RWPE1 (cell line): ENCODE measurements at regions not wholly inside any gene's neighbourhood (a gene's known extent, or its start where the extent isn't known, plus 50 kb on each side); places are given as distances from the start of the nearest gene placed in this dataset.

Experiments
- CTCF ChIA-PET: fragments of 350-600 bp; sonication (Branson Sonifier 250); formaldehyde crosslinking; extraction: SDS; loops from one replicate; lab custom pipeline; 2021; lab: Yijun Ruan, JAX
- POLR2A ChIA-PET: fragments of 400-600 bp; formaldehyde crosslinking; extraction: SDS; loops from one replicate; lab custom pipeline; 2020; ENCODE audit warnings: antibody characterized with exemption; ENCODE audit not compliant: low non-redundant PET; lab: Yijun Ruan, JAX
- DNase-seq: peaks from one replicate; pipeline ENCODE4 v3.0.0; 2012; ENCODE audit warnings: low spot score
- H3K27ac ChIP-seq: fragments of 450-650 bp; 2 replicates; pipeline ENCODE4 v1.5.1; 2017
- TF ChIP-seq, protein P1 (sequence below): fragments of 450-650 bp; conservative IDR thresholded peaks from 2 replicates; pipeline ENCODE4 v1.5.1; 2017; ENCODE audit warnings: low read depth, mild to moderate bottlenecking

DNA sequence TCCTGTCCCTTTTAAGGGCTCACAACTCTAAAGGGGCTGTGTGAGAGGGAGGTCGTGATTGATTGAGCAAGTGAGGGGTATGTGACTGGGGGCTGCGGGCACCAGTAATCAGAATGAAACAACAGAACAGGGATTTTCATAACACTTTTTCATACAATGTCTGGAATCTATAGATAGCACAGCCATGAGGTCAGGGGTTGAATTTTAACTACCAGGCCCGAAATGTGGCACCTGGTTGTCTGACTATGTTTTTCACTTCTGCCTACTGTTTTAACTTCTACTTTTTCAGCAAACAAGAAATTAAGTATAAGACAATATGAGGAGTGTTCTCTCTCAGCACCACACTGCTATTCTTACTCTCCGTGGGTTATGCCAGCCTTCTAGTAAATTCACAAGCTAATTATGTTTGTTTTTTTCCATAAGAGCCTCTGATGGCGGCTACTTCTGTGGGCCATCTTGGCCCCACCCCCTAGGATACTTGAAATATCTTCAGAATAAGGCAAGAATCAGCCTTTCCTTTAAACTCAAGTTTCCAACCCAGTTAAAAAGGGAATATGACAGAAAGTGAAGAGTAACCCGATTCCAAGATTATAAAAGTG, 552.8 kb upstream of the CHORDC1 start:
- TF ChIP-seq, protein P1, sequence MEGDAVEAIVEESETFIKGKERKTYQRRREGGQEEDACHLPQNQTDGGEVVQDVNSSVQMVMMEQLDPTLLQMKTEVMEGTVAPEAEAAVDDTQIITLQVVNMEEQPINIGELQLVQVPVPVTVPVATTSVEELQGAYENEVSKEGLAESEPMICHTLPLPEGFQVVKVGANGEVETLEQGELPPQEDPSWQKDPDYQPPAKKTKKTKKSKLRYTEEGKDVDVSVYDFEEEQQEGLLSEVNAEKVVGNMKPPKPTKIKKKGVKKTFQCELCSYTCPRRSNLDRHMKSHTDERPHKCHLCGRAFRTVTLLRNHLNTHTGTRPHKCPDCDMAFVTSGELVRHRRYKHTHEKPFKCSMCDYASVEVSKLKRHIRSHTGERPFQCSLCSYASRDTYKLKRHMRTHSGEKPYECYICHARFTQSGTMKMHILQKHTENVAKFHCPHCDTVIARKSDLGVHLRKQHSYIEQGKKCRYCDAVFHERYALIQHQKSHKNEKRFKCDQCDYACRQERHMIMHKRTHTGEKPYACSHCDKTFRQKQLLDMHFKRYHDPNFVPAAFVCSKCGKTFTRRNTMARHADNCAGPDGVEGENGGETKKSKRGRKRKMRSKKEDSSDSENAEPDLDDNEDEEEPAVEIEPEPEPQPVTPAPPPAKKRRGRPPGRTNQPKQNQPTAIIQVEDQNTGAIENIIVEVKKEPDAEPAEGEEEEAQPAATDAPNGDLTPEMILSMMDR: no peak
- no peak for DNase-seq
- no peak overlapping the region for H3K27ac ChIP-seq
- ChIA-PET POLR2A (no interaction called here), CTCF (no interaction called here)

GRCh38 chr11:90774727-90775566, 552.1 kb upstream of the CHORDC1 start:
- POLR2A ChIA-PET: no interaction called here
- no peak overlapping the region for H3K27ac ChIP-seq
- TF ChIP-seq, protein P1: no peak
- no peak for DNase-seq
- CTCF ChIA-PET: no interaction called here

DNA sequence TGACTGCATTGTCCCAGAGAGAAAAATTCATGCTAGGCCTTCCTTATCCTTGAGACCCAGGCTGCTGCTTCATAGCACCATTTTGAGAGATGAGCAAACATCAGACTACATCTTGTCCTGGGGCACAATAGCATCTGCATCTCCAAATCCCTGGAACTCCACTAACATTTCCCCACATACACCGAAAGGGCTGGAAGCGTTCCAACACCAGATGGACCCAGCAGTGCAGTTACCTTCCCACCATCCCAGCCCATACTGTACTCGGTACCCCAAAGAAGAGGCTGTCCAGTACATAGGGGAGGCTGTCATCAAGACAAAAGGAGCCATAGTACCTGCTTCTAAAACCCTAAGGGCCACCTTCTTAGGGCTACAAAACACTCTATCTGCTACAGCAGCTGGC, 547.2 kb upstream of the CHORDC1 start:
- no peak for DNase-seq
- no peak overlapping the region for H3K27ac ChIP-seq
- POLR2A ChIA-PET: no interaction called here
- TF ChIP-seq, protein P1: no peak
- CTCF ChIA-PET: no interaction called here

DNA sequence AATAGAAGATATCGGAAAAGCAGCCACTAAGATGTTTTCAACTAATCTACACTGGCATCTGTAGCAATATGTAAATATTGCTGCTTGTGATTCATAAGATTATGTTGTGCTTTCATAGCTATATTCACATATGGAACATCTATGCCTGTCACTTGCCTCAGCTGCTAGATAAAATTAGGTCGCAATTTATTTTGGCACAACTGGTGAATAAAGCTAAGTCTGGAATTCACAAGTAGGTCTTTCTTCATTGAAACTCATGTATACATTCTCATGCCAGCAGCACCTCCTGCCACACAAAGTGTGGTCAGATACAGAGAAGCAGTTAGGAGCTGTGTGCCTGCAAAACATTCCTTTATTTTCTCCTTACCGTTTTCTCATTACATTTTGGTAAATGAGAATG, 543.3 kb upstream of the CHORDC1 start:
- no peak overlapping the region for H3K27ac ChIP-seq
- POLR2A ChIA-PET: no interaction called here
- CTCF ChIA-PET: interaction anchor here (0.7 kb wide), 1 partner anchor 400 kb away, joined by 3 read pairs; no protein-coding TSS in a partner anchor
- TF ChIP-seq, protein P1: no peak
- no peak for DNase-seq

GRCh38 chr11:90764691-90765090, 541.8 kb upstream of the CHORDC1 start:
- POLR2A ChIA-PET: no interaction called here
- H3K27ac ChIP-seq: no peak overlapping the region
- TF ChIP-seq, protein P1: no peak
- no peak for DNase-seq
- CTCF ChIA-PET: interaction anchor here (0.8 kb wide), 1 partner anchor 9 kb away, joined by 3 read pairs; no protein-coding TSS in a partner anchor

- DNase-seq: no peak
- H3K27ac ChIP-seq: no peak overlapping the region
- POLR2A ChIA-PET: no interaction called here
- TF ChIP-seq, protein P1: no peak
- CTCF ChIA-PET: no interaction called here
Measured at GRCh38 chr11:90757849-90758494, 535.1 kb upstream of the CHORDC1 start.
